Lower lobe of right lung (tissue), 2 donors: ENCODE measurements at regions not wholly inside any gene's neighbourhood (a gene's known extent, or its start where the extent isn't known, plus 50 kb on each side); places are given as distances from the start of the nearest gene placed in this dataset.
"Not testable (repeated sequence)": the region's sequence is repeated elsewhere in the genome, so short reads cannot be mapped to it uniquely, and the experiment has no call there.

Experiments used
- ATAC-seq, 2 donors: fragments of 200-7000 bp; cut with Tn5 transposase; one replicate each; pipeline ENCODE4 v1.9.1; 2020 to 2022; ENCODE audit warnings: mild to moderate bottlenecking in 2 of 2, moderate library complexity in 2 of 2
- DNase-seq: peaks from one replicate; pipeline ENCODE4 v3.0.0-alpha.2; 2020
- H3K27ac ChIP-seq: fragments of 200-600 bp; one replicate; pipeline ENCODE4 v1.8.0; 2022
- H3K27me3 ChIP-seq: fragments of 200-600 bp; one replicate; pipeline ENCODE4 v1.8.0; 2022; ENCODE audit warnings: low read depth
- H3K36me3 ChIP-seq: fragments of 200-600 bp; one replicate; pipeline ENCODE4 v1.8.0; 2022; ENCODE audit warnings: mild to moderate bottlenecking
- H3K4me1 ChIP-seq: fragments of 200-600 bp; one replicate; pipeline ENCODE4 v1.8.0; 2022
- H3K4me3 ChIP-seq: fragments of 200-600 bp; one replicate; pipeline ENCODE4 v1.8.0; 2022; ENCODE audit warnings: mild to moderate bottlenecking
- H3K9me3 ChIP-seq: fragments of 200-600 bp; one replicate; pipeline ENCODE4 v1.8.0; 2022
- CTCF ChIP-seq: fragments of 200-600 bp; IDR thresholded peaks from one replicate; pipeline ENCODE4 v1.8.0; 2022; ENCODE audit warnings: antibody characterized with exemption, mild to moderate bottlenecking
- intact Hi-C: fragments of 100-400 bp; cut with DNase I; formaldehyde crosslinking; loops from one replicate; pipeline ENCODE4 v1.11.0; 2022
- donor health status: DM: no; HTN: yes; CAD: no; lungs with severe emphysema.

DNA sequence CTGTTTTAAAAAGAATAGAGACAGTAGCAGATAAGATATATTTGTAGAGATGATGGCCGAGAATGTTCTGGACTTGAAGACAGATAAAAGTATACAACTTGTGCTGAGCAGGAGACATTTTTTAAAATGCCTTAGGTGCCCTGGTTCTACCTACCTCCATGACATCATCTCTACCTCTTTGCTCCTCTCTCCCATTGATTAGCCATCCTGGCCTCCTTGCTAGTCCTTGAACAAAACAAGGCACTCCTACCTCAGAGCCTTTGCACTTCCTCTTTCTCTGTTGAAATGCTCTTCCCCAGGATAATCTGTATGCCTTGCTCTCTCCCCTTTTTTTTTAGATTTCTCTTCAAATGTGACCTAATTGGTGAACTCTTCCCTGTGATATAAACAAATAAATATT lies 92.6 kb upstream of the MAGI3 start:
- no peak for ATAC-seq
- Histone ChIP-seq H3K27ac (no peak overlapping the region), H3K4me3 (no peak overlapping the region), H3K9me3 (no peaks in the 10 kb centered on the region), H3K4me1 (no peaks in the 10 kb centered on the region), H3K27me3 (no peaks in the 10 kb centered on the region), H3K36me3 (no peaks in the 10 kb centered on the region)
- DNase-seq: no peak
- intact Hi-C loops: no loop called here
- TF ChIP-seq CTCF: no peak

DNA sequence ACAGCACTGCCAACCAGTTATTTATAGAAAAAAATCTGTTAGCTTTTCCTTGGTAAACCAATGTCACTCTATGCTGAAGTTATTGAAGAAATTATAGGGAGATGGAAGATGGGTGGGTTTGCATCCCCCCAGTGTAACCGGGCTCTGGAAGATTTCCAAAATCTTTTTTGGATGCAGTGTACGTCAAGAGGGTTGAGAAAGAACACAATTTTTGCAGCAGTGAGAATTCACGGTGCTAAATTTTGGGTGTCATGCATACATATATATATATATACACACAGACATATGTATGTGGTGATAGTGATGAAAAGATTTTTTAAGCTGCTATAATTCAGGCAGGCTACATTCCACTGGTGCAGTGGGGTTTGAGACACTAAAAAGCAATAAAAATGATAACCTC lies 91.4 kb upstream of the MAGI3 start:
- ATAC-seq (no peak), DNase-seq (no peak)
- no peaks in the 10 kb centered on the region for H3K4me1 ChIP-seq

DNA sequence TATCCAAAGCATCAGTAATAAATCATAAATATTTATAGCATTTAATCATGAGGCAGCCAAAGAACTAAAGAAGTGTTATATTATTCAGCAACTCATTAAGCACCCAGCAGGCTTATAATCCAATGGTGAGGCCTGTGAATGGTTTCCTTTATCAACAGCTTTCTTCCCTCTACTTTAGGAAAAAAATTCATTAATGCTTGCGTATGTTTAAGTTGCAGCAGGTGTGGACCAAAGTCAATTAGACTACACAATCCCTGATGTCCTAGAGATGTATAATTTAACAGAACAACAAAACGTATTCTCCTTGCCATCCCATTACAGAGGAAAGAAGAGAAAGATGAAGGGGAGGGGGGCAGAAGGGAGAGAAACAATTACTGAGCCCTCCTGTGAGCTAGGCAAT lies 87.7 kb upstream of the MAGI3 start:
- no peak for TF ChIP-seq CTCF

More for the DNA sequence above, 91.4 kb upstream of the MAGI3 start:
- H3K4me3 ChIP-seq: no peak overlapping the region
- no peaks in the 10 kb centered on the region for H3K9me3 ChIP-seq
- TF ChIP-seq CTCF: no peak
- no peaks in the 10 kb centered on the region for H3K36me3 ChIP-seq
- intact Hi-C loops: no loop called here
- no peaks in the 10 kb centered on the region for H3K27me3 ChIP-seq
- no peak overlapping the region for H3K27ac ChIP-seq

GRCh38 chr1:113303267-113303666 lies 87.0 kb upstream of the MAGI3 start:
- H3K4me1 ChIP-seq: no peaks in the 10 kb centered on the region
- H3K27me3 ChIP-seq: no peaks in the 10 kb centered on the region
- ATAC-seq: no peak
- TF ChIP-seq CTCF: no peak
- DNase-seq: no peak
- intact Hi-C loops: no loop called here
- H3K4me3 ChIP-seq: no peak overlapping the region
- H3K9me3 ChIP-seq: no peaks in the 10 kb centered on the region
- no peaks in the 10 kb centered on the region for H3K36me3 ChIP-seq
- H3K27ac ChIP-seq: no peak overlapping the region

More for the DNA sequence above, 87.7 kb upstream of the MAGI3 start:
- no peaks in the 10 kb centered on the region for H3K4me1 ChIP-seq
- DNase-seq (no peak), ATAC-seq (no peak)
- intact Hi-C loops: no loop called here
- no peaks in the 10 kb centered on the region for H3K36me3 ChIP-seq
- no peak overlapping the region for H3K27ac ChIP-seq
- H3K9me3 ChIP-seq: no peaks in the 10 kb centered on the region
- H3K27me3 ChIP-seq: no peaks in the 10 kb centered on the region
- no peak overlapping the region for H3K4me3 ChIP-seq

DNA sequence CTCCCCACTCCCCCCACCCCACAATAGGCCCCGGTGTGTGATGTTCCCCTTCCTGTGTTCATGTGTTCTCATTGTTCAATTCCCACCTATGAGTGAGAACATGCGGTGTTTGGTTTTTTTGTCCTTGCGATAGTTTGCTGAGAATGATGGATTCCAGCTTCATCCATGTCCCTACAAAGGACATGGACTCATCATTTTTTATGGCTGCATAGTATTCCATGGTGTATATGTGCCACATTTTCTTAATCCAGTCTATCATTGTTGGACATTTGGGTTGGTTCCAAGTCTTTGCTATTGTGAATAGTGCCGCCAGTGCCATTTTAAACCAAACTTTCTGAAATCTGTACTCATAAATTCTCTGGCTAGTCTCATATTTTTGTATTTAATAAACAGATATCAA lies 85.3 kb upstream of the MAGI3 start:
- H3K27me3 ChIP-seq, H3K27ac ChIP-seq, H3K4me1 ChIP-seq, H3K36me3 ChIP-seq, ATAC-seq, H3K4me3 ChIP-seq, intact Hi-C loops, H3K9me3 ChIP-seq, DNase-seq: not testable (repeated sequence)

GRCh38 chr1:113307771-113308445 lies 82.4 kb upstream of the MAGI3 start:
- intact Hi-C loops: no loop called here
- Histone ChIP-seq H3K4me1 (no peaks in the 10 kb centered on the region), H3K27me3 (no peaks in the 10 kb centered on the region), H3K36me3 (no peaks in the 10 kb centered on the region), H3K27ac (no peak overlapping the region), H3K9me3 (no peaks in the 10 kb centered on the region), H3K4me3 (no peak overlapping the region)
- DNase-seq: no peak
- peak; percentile 72 to 78 for ATAC-seq
- no peak for TF ChIP-seq CTCF

DNA sequence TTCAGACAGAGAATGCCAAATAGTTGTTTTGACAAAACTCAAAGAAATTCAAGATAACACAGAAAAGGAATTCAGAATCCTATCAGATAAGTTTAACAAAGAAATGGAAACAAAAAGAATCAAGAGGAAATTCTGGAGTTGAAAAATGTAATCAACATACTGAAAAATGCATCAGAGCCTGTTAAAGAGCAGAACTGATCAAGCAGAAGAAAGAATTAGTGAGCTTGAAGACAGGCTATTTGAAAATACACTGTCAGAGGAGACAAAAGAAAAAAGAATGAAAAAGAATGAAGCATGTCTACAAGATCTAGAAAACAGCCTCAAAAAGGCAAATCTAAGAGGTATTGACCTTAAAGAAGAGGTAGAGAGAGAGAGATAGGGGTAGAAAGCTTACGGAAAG lies 77.7 kb upstream of the MAGI3 start:
- H3K4me3 ChIP-seq, H3K27ac ChIP-seq, DNase-seq, H3K9me3 ChIP-seq, ATAC-seq, H3K4me1 ChIP-seq, H3K36me3 ChIP-seq, intact Hi-C loops, H3K27me3 ChIP-seq: not testable (repeated sequence)
